ENCODE measurements at regions not wholly inside any gene's neighbourhood (a gene's known extent, or its start where the extent isn't known, plus 50 kb on each side); places are given as distances from the start of the nearest gene placed in this dataset.

GRCh38 chr11:87645626-87646025 lies 529.6 kb downstream of the RAB38 start:
- Histone ChIP-seq H4K20me1 (ENCODE audit: insufficient read depth, low read length) (no peaks in the 10 kb centered on the region), H3K4me1 (ENCODE audit: low read length) (no peaks in the 10 kb centered on the region), H2AFZ (ENCODE audit: low read length) (no peak overlapping the region), H3K4me2 (ENCODE audit: low read depth, low read length) (no peak overlapping the region), H3K36me3 (replicated peaks; ENCODE audit: insufficient read depth, low read length) (no peaks in the 10 kb centered on the region), H3K9ac (ENCODE audit: low read length) (no peak overlapping the region), H3F3A (ENCODE audit: insufficient read depth, low read length) (no peaks in the 10 kb centered on the region), H3K9me3 (replicated peaks; ENCODE audit: insufficient read depth, low read length) (no peaks in the 10 kb centered on the region), H3K27ac (ENCODE audit: low read length) (no peak overlapping the region), H3K9me2 (replicated peaks; ENCODE audit: insufficient read depth, low read length) (no peaks in the 10 kb centered on the region), H3K79me2 (ENCODE audit: low read length) (no peaks in the 10 kb centered on the region), H3K27me3 (replicated peaks; ENCODE audit: insufficient read depth, low read length) (no peaks in the 10 kb centered on the region), H3K4me3 (ENCODE audit: low read length) (no peak overlapping the region)
- no peak for TF ChIP-seq CTCF (IDR thresholded peaks at IDR 0.05; ENCODE audit: low read length)
- DNase-seq, result no peak

- no peak overlapping the region for H3K27ac ChIP-seq (ENCODE audit: low read length)
- no peaks in the 10 kb centered on the region for H3K9me3 ChIP-seq (replicated peaks; ENCODE audit: insufficient read depth, low read length)
- TF ChIP-seq EZH2 (optimal IDR thresholded peaks at IDR 0.05; ENCODE audit: low read depth, low read length) (no peak), CTCF (IDR thresholded peaks at IDR 0.05; ENCODE audit: low read length) (no peak), EZH2phosphoT487 (IDR thresholded peaks at IDR 0.05; ENCODE audit: low read length) (no peak)
- no peaks in the 10 kb centered on the region for H3K4me1 ChIP-seq (ENCODE audit: low read length)
- no peaks in the 10 kb centered on the region for H3K79me2 ChIP-seq (ENCODE audit: low read length)
- no peak overlapping the region for H2AFZ ChIP-seq (ENCODE audit: low read length)
- no peak overlapping the region for H3K4me2 ChIP-seq (ENCODE audit: low read depth, low read length)
- no peaks in the 10 kb centered on the region for H3K36me3 ChIP-seq (replicated peaks; ENCODE audit: insufficient read depth, low read length)
- H3K9ac ChIP-seq (ENCODE audit: low read length), result no peak overlapping the region
- no peaks in the 10 kb centered on the region for H3F3A ChIP-seq (ENCODE audit: insufficient read depth, low read length)
- DNase-seq, result no peak
- H3K9me2 ChIP-seq (replicated peaks; ENCODE audit: insufficient read depth, low read length), result no peaks in the 10 kb centered on the region
- H4K20me1 ChIP-seq (ENCODE audit: insufficient read depth, low read length), result no peaks in the 10 kb centered on the region
- H3K27me3 ChIP-seq (replicated peaks; ENCODE audit: insufficient read depth, low read length), result no peaks in the 10 kb centered on the region
- no peak overlapping the region for H3K4me3 ChIP-seq (ENCODE audit: low read length)
Measured at GRCh38 chr11:87639753-87640364, 535.4 kb downstream of the RAB38 start.

GRCh38 chr11:87635001-87635400 lies 540.2 kb downstream of the RAB38 start:
- TF ChIP-seq CTCF (IDR thresholded peaks at IDR 0.05; ENCODE audit: low read length) (no peak), EZH2 (optimal IDR thresholded peaks at IDR 0.05; ENCODE audit: low read depth, low read length) (no peak), EZH2phosphoT487 (IDR thresholded peaks at IDR 0.05; ENCODE audit: low read length) (no peak)
- Histone ChIP-seq H3K79me2 (ENCODE audit: low read length) (no peaks in the 10 kb centered on the region), H3K9me2 (replicated peaks; ENCODE audit: insufficient read depth, low read length) (no peaks in the 10 kb centered on the region), H3K36me3 (replicated peaks; ENCODE audit: insufficient read depth, low read length) (no peaks in the 10 kb centered on the region), H3F3A (ENCODE audit: insufficient read depth, low read length) (no peaks in the 10 kb centered on the region), H4K20me1 (ENCODE audit: insufficient read depth, low read length) (no peaks in the 10 kb centered on the region), H3K9me3 (replicated peaks; ENCODE audit: insufficient read depth, low read length) (no peaks in the 10 kb centered on the region), H3K9ac (ENCODE audit: low read length) (no peak overlapping the region), H3K27me3 (replicated peaks; ENCODE audit: insufficient read depth, low read length) (no peaks in the 10 kb centered on the region), H2AFZ (ENCODE audit: low read length) (no peak overlapping the region), H3K4me1 (ENCODE audit: low read length) (no peaks in the 10 kb centered on the region), H3K4me2 (ENCODE audit: low read depth, low read length) (no peak overlapping the region), H3K27ac (ENCODE audit: low read length) (no peak overlapping the region), H3K4me3 (ENCODE audit: low read length) (no peak overlapping the region)
- no peak for DNase-seq

Data from MM.1S (cell line).